ENCODE measurements at regions not wholly inside any gene's neighbourhood (a gene's known extent, or its start where the extent isn't known, plus 50 kb on each side); places are given as distances from the start of the nearest gene placed in this dataset.

DNA sequence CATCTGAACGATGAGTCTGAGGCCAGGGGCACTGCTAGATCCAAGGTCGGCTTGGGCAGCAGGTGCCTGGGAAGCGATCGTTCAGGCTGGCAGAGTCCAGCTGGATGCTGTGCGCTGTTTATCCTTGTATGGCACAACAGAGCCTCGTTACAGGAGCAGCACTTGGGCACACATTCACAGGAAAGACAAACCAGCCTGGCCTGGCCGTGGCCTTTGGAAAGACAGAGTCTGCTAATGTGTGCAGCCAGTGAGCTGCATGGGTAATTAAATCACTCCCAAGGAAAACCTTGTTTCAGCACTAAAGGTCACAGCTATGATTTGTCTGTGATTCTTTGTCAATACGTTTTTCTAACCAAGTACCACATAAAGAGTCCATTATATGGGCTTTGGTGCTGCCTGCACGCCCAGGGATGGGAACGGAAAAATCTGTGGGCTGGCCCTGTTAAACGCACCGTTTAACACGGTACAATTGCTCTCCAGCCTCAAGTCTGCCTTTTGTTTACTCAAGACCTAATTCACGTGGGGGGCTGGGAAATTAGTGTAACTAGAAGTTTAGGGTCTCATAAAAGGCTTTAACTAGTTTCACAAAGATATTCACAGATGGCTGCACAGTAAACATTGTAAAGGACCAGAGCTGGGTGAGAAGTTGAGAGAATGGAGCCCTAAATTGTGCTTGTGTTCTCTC is 509.3 kb downstream of the KDM4C start:
- no peaks in the 10 kb centered on the region; the same call in 1 of the 2 replicates for H3K27me3 ChIP-seq (ENCODE audit: insufficient read depth, low read length)
- H3K36me3 ChIP-seq (ENCODE audit: insufficient read depth, low read length), result no peaks in the 10 kb centered on the region
- no peak overlapping the region for H3K4me3 ChIP-seq (ENCODE audit: low read depth, low read length, poor library complexity, severe bottlenecking)
- no peaks in the 10 kb centered on the region for H3K9me3 ChIP-seq (ENCODE audit: low read length)
- H3K9me2 ChIP-seq (ENCODE audit: low read depth, low read length), result no peaks in the 10 kb centered on the region
- H3F3A ChIP-seq (ENCODE audit: insufficient read depth, low read length), result no peaks in the 10 kb centered on the region
- H3K79me2 ChIP-seq (ENCODE audit: insufficient read depth, low read length), result no peaks in the 10 kb centered on the region
- no peak overlapping the region for H2AFZ ChIP-seq (ENCODE audit: low read length)
- no peaks in the 10 kb centered on the region for H3K4me1 ChIP-seq (ENCODE audit: insufficient read depth, low read length, severe bottlenecking)
- TF ChIP-seq EZH2 (IDR thresholded peaks at IDR 0.05; ENCODE audit: borderline replicate concordance, low read length), result no peak
- TF ChIP-seq, protein P1, sequence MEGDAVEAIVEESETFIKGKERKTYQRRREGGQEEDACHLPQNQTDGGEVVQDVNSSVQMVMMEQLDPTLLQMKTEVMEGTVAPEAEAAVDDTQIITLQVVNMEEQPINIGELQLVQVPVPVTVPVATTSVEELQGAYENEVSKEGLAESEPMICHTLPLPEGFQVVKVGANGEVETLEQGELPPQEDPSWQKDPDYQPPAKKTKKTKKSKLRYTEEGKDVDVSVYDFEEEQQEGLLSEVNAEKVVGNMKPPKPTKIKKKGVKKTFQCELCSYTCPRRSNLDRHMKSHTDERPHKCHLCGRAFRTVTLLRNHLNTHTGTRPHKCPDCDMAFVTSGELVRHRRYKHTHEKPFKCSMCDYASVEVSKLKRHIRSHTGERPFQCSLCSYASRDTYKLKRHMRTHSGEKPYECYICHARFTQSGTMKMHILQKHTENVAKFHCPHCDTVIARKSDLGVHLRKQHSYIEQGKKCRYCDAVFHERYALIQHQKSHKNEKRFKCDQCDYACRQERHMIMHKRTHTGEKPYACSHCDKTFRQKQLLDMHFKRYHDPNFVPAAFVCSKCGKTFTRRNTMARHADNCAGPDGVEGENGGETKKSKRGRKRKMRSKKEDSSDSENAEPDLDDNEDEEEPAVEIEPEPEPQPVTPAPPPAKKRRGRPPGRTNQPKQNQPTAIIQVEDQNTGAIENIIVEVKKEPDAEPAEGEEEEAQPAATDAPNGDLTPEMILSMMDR (IDR thresholded peaks at IDR 0.05; ENCODE audit: low read length), result no peak
- no peak overlapping the region for H3K9ac ChIP-seq (ENCODE audit: low read length)
- no peaks in the 10 kb centered on the region for H4K20me1 ChIP-seq (ENCODE audit: insufficient read depth, low read length)
- H3K4me2 ChIP-seq (ENCODE audit: low read length), result no peak overlapping the region
- H3K27ac ChIP-seq (ENCODE audit: low read depth, low read length, poor library complexity, severe bottlenecking), result no peak overlapping the region

DNA sequence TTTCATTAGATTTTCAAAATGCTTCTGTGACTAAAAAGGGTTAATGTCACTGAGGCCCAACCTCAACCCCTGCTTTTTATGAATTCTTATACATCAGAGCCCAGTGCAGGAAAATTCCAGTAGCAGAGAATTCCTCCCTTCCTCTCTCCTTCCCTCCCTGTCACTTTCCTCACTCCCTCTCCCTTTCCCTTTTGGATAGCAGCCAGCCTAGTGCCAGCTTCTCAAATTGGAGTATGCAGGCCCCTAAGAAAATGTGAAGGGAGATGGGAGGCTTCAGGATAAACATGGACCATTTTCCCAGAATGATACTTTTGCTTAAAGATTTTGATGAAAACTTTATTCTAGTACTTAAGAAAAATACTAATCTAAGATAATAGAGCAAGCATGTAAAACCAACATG is 507.4 kb downstream of the KDM4C start:
- H3K36me3 ChIP-seq (ENCODE audit: insufficient read depth, low read length), result no peaks in the 10 kb centered on the region
- H3K4me1 ChIP-seq (ENCODE audit: insufficient read depth, low read length, severe bottlenecking), result no peaks in the 10 kb centered on the region
- H2AFZ ChIP-seq (ENCODE audit: low read length), result no peak overlapping the region
- H3K4me3 ChIP-seq (ENCODE audit: low read depth, low read length, poor library complexity, severe bottlenecking), result no peak overlapping the region
- no peaks in the 10 kb centered on the region for H3F3A ChIP-seq (ENCODE audit: insufficient read depth, low read length)
- TF ChIP-seq EZH2 (IDR thresholded peaks at IDR 0.05; ENCODE audit: borderline replicate concordance, low read length), result no peak
- TF ChIP-seq, protein P1 (IDR thresholded peaks at IDR 0.05; ENCODE audit: low read length), result no peak
- H4K20me1 ChIP-seq (ENCODE audit: insufficient read depth, low read length), result no peaks in the 10 kb centered on the region
- no peaks in the 10 kb centered on the region for H3K79me2 ChIP-seq (ENCODE audit: insufficient read depth, low read length)
- H3K9me2 ChIP-seq (ENCODE audit: low read depth, low read length), result no peaks in the 10 kb centered on the region
- H3K27ac ChIP-seq (ENCODE audit: low read depth, low read length, poor library complexity, severe bottlenecking), result no peak overlapping the region
- no peaks in the 10 kb centered on the region for H3K9me3 ChIP-seq (ENCODE audit: low read length)
- no peak overlapping the region for H3K4me2 ChIP-seq (ENCODE audit: low read length)
- no peak overlapping the region for H3K9ac ChIP-seq (ENCODE audit: low read length)
- no peaks in the 10 kb centered on the region; the same call in 1 of the 2 replicates for H3K27me3 ChIP-seq (ENCODE audit: insufficient read depth, low read length)

DNA sequence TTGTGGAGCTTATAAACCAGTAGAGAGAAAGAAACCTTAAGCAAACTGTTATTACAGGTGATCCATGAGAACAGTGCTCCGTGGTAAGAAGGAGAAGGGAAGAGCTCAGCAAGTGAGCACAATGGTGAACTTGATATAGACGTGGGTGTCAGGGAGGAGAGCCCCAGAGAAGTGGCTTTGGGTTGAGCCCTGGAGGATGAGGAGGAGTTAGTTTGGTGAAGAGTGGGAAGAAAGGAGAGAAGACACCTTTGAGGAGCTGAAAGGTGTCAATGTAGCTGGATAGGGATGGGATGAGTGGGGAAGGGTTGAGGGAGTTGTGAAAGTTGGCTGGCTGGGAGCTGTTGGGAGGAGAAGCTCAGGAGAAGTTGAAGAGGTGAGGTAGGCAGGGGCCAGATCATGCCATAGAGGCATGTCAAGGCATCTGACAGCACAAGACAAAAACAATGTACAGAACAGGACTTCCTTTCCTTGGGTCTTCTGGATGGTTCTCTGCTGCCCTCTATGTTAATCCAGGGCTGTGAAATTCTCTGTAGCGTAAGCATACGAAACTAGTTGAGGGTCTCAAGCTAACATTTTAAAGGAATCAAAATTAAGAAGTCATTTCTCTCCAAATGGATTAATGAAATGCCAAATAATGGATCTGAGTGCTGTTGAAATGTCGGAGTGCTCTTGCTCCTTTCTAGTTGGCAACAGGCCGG is 501.9 kb downstream of the KDM4C start:
- TF ChIP-seq, protein P1 (IDR thresholded peaks at IDR 0.05; ENCODE audit: low read length), result peak; percentile 33; the same call in 1 of the 2 replicates
- no peak for TF ChIP-seq EZH2 (IDR thresholded peaks at IDR 0.05; ENCODE audit: borderline replicate concordance, low read length)
- Histone ChIP-seq H3K9me2 (ENCODE audit: low read depth, low read length) (no peaks in the 10 kb centered on the region), H2AFZ (ENCODE audit: low read length) (no peak overlapping the region), H3K4me1 (ENCODE audit: insufficient read depth, low read length, severe bottlenecking) (no peaks in the 10 kb centered on the region), H3K36me3 (ENCODE audit: insufficient read depth, low read length) (no peaks in the 10 kb centered on the region), H4K20me1 (ENCODE audit: insufficient read depth, low read length) (no peaks in the 10 kb centered on the region), H3F3A (ENCODE audit: insufficient read depth, low read length) (no peaks in the 10 kb centered on the region), H3K79me2 (ENCODE audit: insufficient read depth, low read length) (no peaks in the 10 kb centered on the region), H3K9me3 (ENCODE audit: low read length) (no peaks in the 10 kb centered on the region), H3K27ac (ENCODE audit: low read depth, low read length, poor library complexity, severe bottlenecking) (no peak overlapping the region), H3K4me2 (ENCODE audit: low read length) (no peak overlapping the region), H3K4me3 (ENCODE audit: low read depth, low read length, poor library complexity, severe bottlenecking) (no peak overlapping the region), H3K27me3 (ENCODE audit: insufficient read depth, low read length) (no peaks in the 10 kb centered on the region; the same call in 1 of the 2 replicates), H3K9ac (ENCODE audit: low read length) (no peak overlapping the region)
